ENCODE measurements at regions not wholly inside any gene's neighbourhood (a gene's known extent, or its start where the extent isn't known, plus 50 kb on each side); places are given as distances from the start of the nearest gene placed in this dataset.

DNA sequence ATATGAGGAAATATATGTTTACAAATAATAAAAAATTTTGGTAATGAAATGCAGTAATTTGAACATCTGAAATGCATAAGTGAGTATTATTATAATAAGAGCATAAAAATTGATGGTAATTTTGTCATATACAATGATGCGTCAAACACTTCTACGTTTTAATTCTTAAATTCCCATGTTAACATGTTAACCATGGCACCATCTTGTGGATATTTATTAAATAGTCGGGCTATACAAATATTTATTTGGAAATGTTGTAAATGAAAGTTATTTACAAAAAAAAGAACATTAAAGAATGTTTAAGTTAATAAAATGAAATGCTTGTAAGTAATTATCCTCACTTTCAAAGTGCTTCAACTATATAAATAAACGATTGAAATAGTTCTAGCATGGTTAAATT is 57.2 kb upstream of the C1orf185 start:
- H4K91ac ChIP-seq (ENCODE audit: insufficient read length, low read depth, low read length) = no peak overlapping the region
- H3K27me3 Mint-ChIP-seq (ENCODE audit: low read depth) = peaks cover 5% of the 10 kb centered on the region
- no peaks in the 10 kb centered on the region for H3K4me1 Mint-ChIP-seq
- H3K79me1 ChIP-seq (ENCODE audit: insufficient read depth, low read depth, low read length, poor library complexity, severe bottlenecking) = no peaks in the 10 kb centered on the region
- H2BK5ac ChIP-seq (ENCODE audit: insufficient read length, low read length) = no peak overlapping the region
- H3K4me2 ChIP-seq (ENCODE audit: insufficient read depth, insufficient read length, low read length) = no peak overlapping the region
- no peak overlapping the region for H3K9ac ChIP-seq (ENCODE audit: extremely low read depth, insufficient read length, low read length)
- no peak overlapping the region for H2AK5ac ChIP-seq (ENCODE audit: insufficient read length, low read length)
- H3K27ac ChIP-seq (ENCODE audit: insufficient read length, low read depth, low read length) = no peak overlapping the region
- no peaks in the 10 kb centered on the region for H3K4me1 ChIP-seq (ENCODE audit: insufficient read depth, low read length)
- no peak for DNase-seq
- no peak overlapping the region for H3K27ac Mint-ChIP-seq
- no peak overlapping the region for H2BK12ac ChIP-seq (ENCODE audit: insufficient read length, low read depth, low read length)
- no peak overlapping the region for H2BK15ac ChIP-seq (ENCODE audit: low read depth, low read length)
- no peaks in the 10 kb centered on the region for H3K27me3 ChIP-seq (ENCODE audit: insufficient read depth, low read length)
- H3K56ac ChIP-seq (ENCODE audit: insufficient read length, low read depth, low read length) = no peak overlapping the region
- no peak overlapping the region for H3K18ac ChIP-seq (ENCODE audit: insufficient read length, low read depth, low read length)
- H3K4me3 Mint-ChIP-seq = no peak overlapping the region
- peaks cover 0 to 2% of the 10 kb centered on the region in 2 experiments; a peak in 2 of 5 replicates for H3K9me3 Mint-ChIP-seq
- no peak overlapping the region for H3K23ac ChIP-seq (ENCODE audit: insufficient read length, low read depth, low read length)
- H4K20me1 ChIP-seq (ENCODE audit: control insufficient read depth, insufficient read depth, insufficient read length) = no peaks in the 10 kb centered on the region
- H3K79me2 ChIP-seq (ENCODE audit: insufficient read depth, low read length) = no peaks in the 10 kb centered on the region
- WGBS (ENCODE audit: extremely low coverage, insufficient read length, low lambda C conversion rate) = no CpG with 5 or more reads among the region's 4 CpGs
- TF ChIP-seq, protein P1, sequence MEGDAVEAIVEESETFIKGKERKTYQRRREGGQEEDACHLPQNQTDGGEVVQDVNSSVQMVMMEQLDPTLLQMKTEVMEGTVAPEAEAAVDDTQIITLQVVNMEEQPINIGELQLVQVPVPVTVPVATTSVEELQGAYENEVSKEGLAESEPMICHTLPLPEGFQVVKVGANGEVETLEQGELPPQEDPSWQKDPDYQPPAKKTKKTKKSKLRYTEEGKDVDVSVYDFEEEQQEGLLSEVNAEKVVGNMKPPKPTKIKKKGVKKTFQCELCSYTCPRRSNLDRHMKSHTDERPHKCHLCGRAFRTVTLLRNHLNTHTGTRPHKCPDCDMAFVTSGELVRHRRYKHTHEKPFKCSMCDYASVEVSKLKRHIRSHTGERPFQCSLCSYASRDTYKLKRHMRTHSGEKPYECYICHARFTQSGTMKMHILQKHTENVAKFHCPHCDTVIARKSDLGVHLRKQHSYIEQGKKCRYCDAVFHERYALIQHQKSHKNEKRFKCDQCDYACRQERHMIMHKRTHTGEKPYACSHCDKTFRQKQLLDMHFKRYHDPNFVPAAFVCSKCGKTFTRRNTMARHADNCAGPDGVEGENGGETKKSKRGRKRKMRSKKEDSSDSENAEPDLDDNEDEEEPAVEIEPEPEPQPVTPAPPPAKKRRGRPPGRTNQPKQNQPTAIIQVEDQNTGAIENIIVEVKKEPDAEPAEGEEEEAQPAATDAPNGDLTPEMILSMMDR (conservative IDR thresholded peaks at IDR 0.05) = 0 out of 3 replicates have a peak, but pooled peaks have one; percentile 14
- no peak overlapping the region for H4K8ac ChIP-seq (replicated peaks; ENCODE audit: insufficient read length, low read depth, low read length)
- no peak overlapping the region for H2AFZ ChIP-seq (ENCODE audit: low read length)
- no peak overlapping the region for H3K4ac ChIP-seq (ENCODE audit: low read depth, low read length)
- H2BK120ac ChIP-seq (ENCODE audit: low read depth, low read length, poor library complexity, severe bottlenecking) = no peak overlapping the region
- no peaks in the 10 kb centered on the region for H3K36me3 Mint-ChIP-seq (ENCODE audit: insufficient read depth in 1 of 3, low read depth in 3 of 3)
- no peak overlapping the region for H2BK20ac ChIP-seq (ENCODE audit: low read depth, low read length, poor library complexity, severe bottlenecking)
- H3K9me3 ChIP-seq (ENCODE audit: control insufficient read depth, low read depth, low read length) = no peaks in the 10 kb centered on the region
- H4K5ac ChIP-seq (ENCODE audit: insufficient read length, low read depth, low read length) = no peak overlapping the region
- H3K14ac ChIP-seq (ENCODE audit: insufficient read depth, low read length) = no peak overlapping the region
- no peak overlapping the region for H3T11ph ChIP-seq (ENCODE audit: low read length)
- no peaks in the 10 kb centered on the region for H3K23me2 ChIP-seq (ENCODE audit: insufficient read length, low read depth, low read length, poor library complexity, severe bottlenecking)

Measured in H9 (cell line).